OCI-LY1 (cell line): ENCODE measurements at regions not wholly inside any gene's neighbourhood (a gene's known extent, or its start where the extent isn't known, plus 50 kb on each side); places are given as distances from the start of the nearest gene placed in this dataset.

Experiments used
- H2AFZ ChIP-seq: fragments of 200-600 bp; sonication (generic), shearing (Covaris generic); 2 replicates; pipeline ENCODE4 v1.6.0; 2014; ENCODE audit warnings: antibody characterized with exemption, mild to moderate bottlenecking, low read length
- H3F3A ChIP-seq: fragments of 200-600 bp; sonication (generic), shearing (Covaris generic); 2 replicates; pipeline ENCODE4 v1.6.0; 2014; ENCODE audit warnings: mild to moderate bottlenecking, antibody characterized with exemption, low read length, moderate library complexity; ENCODE audit not compliant: insufficient read depth
- H3K27ac ChIP-seq: fragments of 200-600 bp; sonication (generic); 2 replicates; pipeline ENCODE4 v1.5.1; 2014; ENCODE audit warnings: low read length, mixed run types, mild to moderate bottlenecking, low read depth; ENCODE audit not compliant: poor library complexity, severe bottlenecking
- H3K27me3 ChIP-seq: fragments of 200-600 bp; sonication (generic); 2 replicates; pipeline ENCODE4 v1.6.0; 2014; ENCODE audit warnings: antibody characterized with exemption, mild to moderate bottlenecking, low read length, moderate library complexity; ENCODE audit not compliant: insufficient read depth
- H3K36me3 ChIP-seq: fragments of 200-600 bp; sonication (generic); 2 replicates; pipeline ENCODE4 v1.6.1; 2014; ENCODE audit warnings: mild to moderate bottlenecking, antibody characterized with exemption, low read length, moderate library complexity, mixed read lengths; ENCODE audit not compliant: insufficient read depth
- H3K4me1 ChIP-seq: fragments of 200-600 bp; sonication (generic); 2 replicates; pipeline ENCODE4 v1.5.1; 2014; ENCODE audit warnings: mild to moderate bottlenecking, low read length, moderate library complexity; ENCODE audit not compliant: insufficient read depth, severe bottlenecking
- H3K4me2 ChIP-seq: fragments of 200-600 bp; sonication (generic), shearing (Covaris generic); 2 replicates; pipeline ENCODE4 v1.6.1; 2014; ENCODE audit warnings: low read length
- H3K4me3 ChIP-seq: fragments of 200-600 bp; sonication (generic); 2 replicates; pipeline ENCODE4 v1.5.1; 2014; ENCODE audit warnings: low read length, low read depth, mild to moderate bottlenecking, mixed read lengths; ENCODE audit not compliant: poor library complexity, severe bottlenecking
- H3K79me2 ChIP-seq: fragments of 200-600 bp; shearing (Covaris generic); 2 replicates; pipeline ENCODE4 v1.6.1; 2016; ENCODE audit warnings: mixed run types, low read length, mixed read lengths; ENCODE audit not compliant: insufficient read depth
- H3K9ac ChIP-seq: fragments of 200-600 bp; sonication (generic), shearing (Covaris generic); 2 replicates; pipeline ENCODE4 v1.6.1; 2014; ENCODE audit warnings: mild to moderate bottlenecking, low read length, mixed read lengths
- H3K9me2 ChIP-seq: fragments of 200-600 bp; sonication (generic), shearing (Covaris generic); 2 replicates; pipeline ENCODE4 v1.6.1; 2014; ENCODE audit warnings: low read depth, mild to moderate bottlenecking, low read length, mixed read lengths
- H3K9me3 ChIP-seq: fragments of 200-600 bp; shearing (Covaris generic); 2 replicates; pipeline ENCODE4 v1.6.1; 2014; ENCODE audit warnings: low read length, mixed read lengths
- H4K20me1 ChIP-seq: fragments of 200-600 bp; sonication (generic), shearing (Covaris generic); 2 replicates; pipeline ENCODE4 v1.6.0; 2016; ENCODE audit warnings: mild to moderate bottlenecking, low read length; ENCODE audit not compliant: insufficient read depth
- CTCF ChIP-seq: fragments of 200-600 bp; sonication (generic), shearing (Covaris generic); IDR thresholded peaks from 2 replicates; pipeline ENCODE4 v1.5.1; 2017; ENCODE audit warnings: mild to moderate bottlenecking, antibody characterized with exemption, low read length, moderate library complexity, mixed read lengths
- EZH2 ChIP-seq: fragments of 200-600 bp; sonication (generic), shearing (Covaris generic); IDR thresholded peaks from 2 replicates; pipeline ENCODE4 v1.8.0; 2017; ENCODE audit warnings: borderline replicate concordance, mixed run types, mild to moderate bottlenecking, antibody characterized with exemption, low read length, moderate library complexity, mixed read lengths

GRCh38 chr10:2244471-2244870, 507.1 kb upstream of the ADARB2 start:
- H3K4me2 ChIP-seq: no peak overlapping the region
- no peak overlapping the region for H3K4me3 ChIP-seq
- no peaks in the 10 kb centered on the region for H3K36me3 ChIP-seq
- no peak overlapping the region for H3K9ac ChIP-seq
- H3K9me3 ChIP-seq: no peaks in the 10 kb centered on the region
- H3K27ac ChIP-seq: no peak overlapping the region
- no peaks in the 10 kb centered on the region for H3K79me2 ChIP-seq
- H4K20me1 ChIP-seq: no peaks in the 10 kb centered on the region
- H3K27me3 ChIP-seq: no peaks in the 10 kb centered on the region
- no peaks in the 10 kb centered on the region for H3K4me1 ChIP-seq
- no peaks in the 10 kb centered on the region for H3F3A ChIP-seq
- H2AFZ ChIP-seq: no peak overlapping the region
- no peaks in the 10 kb centered on the region for H3K9me2 ChIP-seq
- TF ChIP-seq CTCF (no peak), EZH2 (no peak)

GRCh38 chr10:2236876-2237275, 499.6 kb upstream of the ADARB2 start:
- Histone ChIP-seq H3K27me3 (no peaks in the 10 kb centered on the region), H3K4me2 (no peak overlapping the region)
- TF ChIP-seq CTCF: no peak
- TF ChIP-seq EZH2: no peak

GRCh38 chr10:2232479-2232878, 495.2 kb upstream of the ADARB2 start:
- no peaks in the 10 kb centered on the region for H3K36me3 ChIP-seq
- no peak overlapping the region for H2AFZ ChIP-seq
- H4K20me1 ChIP-seq: no peaks in the 10 kb centered on the region
- no peaks in the 10 kb centered on the region for H3K27me3 ChIP-seq
- TF ChIP-seq EZH2: no peak
- TF ChIP-seq CTCF: no peak
- no peaks in the 10 kb centered on the region for H3K4me1 ChIP-seq
- H3K9ac ChIP-seq: no peak overlapping the region
- H3K9me2 ChIP-seq: no peaks in the 10 kb centered on the region
- H3K9me3 ChIP-seq: no peaks in the 10 kb centered on the region
- H3K4me2 ChIP-seq: no peak overlapping the region
- H3K27ac ChIP-seq: no peak overlapping the region
- no peaks in the 10 kb centered on the region for H3K79me2 ChIP-seq
- no peak overlapping the region for H3K4me3 ChIP-seq
- no peaks in the 10 kb centered on the region for H3F3A ChIP-seq

More at GRCh38 chr10:2236876-2237275, 499.6 kb upstream of the ADARB2 start:
- Histone ChIP-seq H4K20me1 (no peaks in the 10 kb centered on the region), H3K36me3 (no peaks in the 10 kb centered on the region), H3K79me2 (no peaks in the 10 kb centered on the region), H3K4me3 (no peak overlapping the region), H3K9me3 (no peaks in the 10 kb centered on the region), H2AFZ (no peak overlapping the region), H3F3A (no peaks in the 10 kb centered on the region), H3K4me1 (no peaks in the 10 kb centered on the region), H3K9me2 (no peaks in the 10 kb centered on the region), H3K27ac (no peak overlapping the region), H3K9ac (no peak overlapping the region)
